HG03575 (cell line): ENCODE measurements at regions not wholly inside any gene's neighbourhood (a gene's known extent, or its start where the extent isn't known, plus 50 kb on each side); places are given as distances from the start of the nearest gene placed in this dataset.
"Not testable (repeated sequence)": the region's sequence is repeated elsewhere in the genome, so short reads cannot be mapped to it uniquely, and the experiment has no call there.

ENCODE experiments used
- ATAC-seq: cut with Tn5 transposase; IDR thresholded peaks from one replicate; pipeline ENCODE4 v1.9.1; 2021; ENCODE audit not compliant: unreplicated experiment, insufficient number of reproducible peaks, low FRiP score; ENCODE audit errors: extremely low read depth

GRCh38 chr12:42737398-42737797 is 147.9 kb upstream of the PRICKLE1 start:
- no peak for ATAC-seq

- ATAC-seq = no peak
Observed at GRCh38 chr12:42735861-42736361, 146.4 kb upstream of the PRICKLE1 start.

- no peak for ATAC-seq
Observed at GRCh38 chr12:42733911-42734310, 144.4 kb upstream of the PRICKLE1 start.

GRCh38 chr12:42732908-42733411 is 143.4 kb upstream of the PRICKLE1 start:
- ATAC-seq = no peak

GRCh38 chr12:42730291-42730690 is 140.7 kb upstream of the PRICKLE1 start:
- ATAC-seq = no peak

- ATAC-seq = no peak
Observed at GRCh38 chr12:42729535-42729900, 140.0 kb upstream of the PRICKLE1 start.

- ATAC-seq = no peak
Observed at GRCh38 chr12:42728770-42729534, 139.4 kb upstream of the PRICKLE1 start.

GRCh38 chr12:42728287-42728686 is 138.7 kb upstream of the PRICKLE1 start:
- ATAC-seq = no peak

GRCh38 chr12:42725809-42726208 is 136.3 kb upstream of the PRICKLE1 start:
- ATAC-seq = no peak

- no peak for ATAC-seq
Observed at GRCh38 chr12:42716491-42716891, 126.9 kb upstream of the PRICKLE1 start.

- not testable (repeated sequence) for ATAC-seq
Observed at GRCh38 chr12:42713566-42713965, 124.0 kb upstream of the PRICKLE1 start.

GRCh38 chr12:42708374-42708773 is 118.8 kb upstream of the PRICKLE1 start:
- ATAC-seq = not testable (repeated sequence)

- no peak for ATAC-seq
Observed at GRCh38 chr12:42707312-42708226, 118.0 kb upstream of the PRICKLE1 start.

- no peak for ATAC-seq
Observed at GRCh38 chr12:42706321-42706720, 116.8 kb upstream of the PRICKLE1 start.

- no peak for ATAC-seq
Observed at GRCh38 chr12:42705863-42706262, 116.3 kb upstream of the PRICKLE1 start.

GRCh38 chr12:42704810-42705401 is 115.4 kb upstream of the PRICKLE1 start:
- ATAC-seq = no peak

GRCh38 chr12:42704340-42704739 is 114.8 kb upstream of the PRICKLE1 start:
- ATAC-seq = no peak

GRCh38 chr12:42701084-42701483 is 111.5 kb upstream of the PRICKLE1 start:
- ATAC-seq = no peak

GRCh38 chr12:42698213-42698612 is 108.7 kb upstream of the PRICKLE1 start:
- no peak for ATAC-seq
